ENCODE measurements at regions not wholly inside any gene's neighbourhood (a gene's known extent, or its start where the extent isn't known, plus 50 kb on each side); places are given as distances from the start of the nearest gene placed in this dataset.

- 59% methylated on average over 3 of the region's 3 CpGs for WGBS (ENCODE audit: insufficient coverage, low lambda C conversion rate)
- no peak overlapping the region for H3K4me3 ChIP-seq (ENCODE audit: low read length)
- no peak for DNase-seq
Observed at GRCh38 chr6:93081901-93082300, 337.5 kb downstream of the EPHA7 start.

DNA sequence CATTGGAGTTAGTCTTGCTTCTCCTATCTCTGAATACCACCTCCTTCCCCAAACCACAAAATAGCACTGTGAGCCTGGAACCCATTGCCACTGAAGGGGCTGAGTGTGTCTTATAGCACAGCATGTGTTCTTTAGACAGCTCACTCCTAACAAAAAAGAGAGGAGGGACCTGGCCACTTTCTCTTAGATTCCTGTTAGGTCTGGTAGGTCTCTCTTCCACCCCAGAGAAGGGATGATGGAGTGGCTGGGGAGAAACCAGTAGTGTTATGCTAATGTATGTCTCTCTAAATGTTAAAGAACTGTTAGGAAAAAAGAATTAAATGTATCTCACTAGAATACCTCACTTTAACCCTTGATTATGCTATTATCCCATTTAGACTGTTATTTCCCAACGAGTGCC lies 340.3 kb downstream of the EPHA7 start:
- H3K4me3 ChIP-seq (ENCODE audit: low read length), result no peak overlapping the region
- no peaks in the 10 kb centered on the region for H3K27me3 ChIP-seq (ENCODE audit: control insufficient read depth, insufficient read depth, low read length)
- no peaks in the 10 kb centered on the region for H3K4me1 ChIP-seq (ENCODE audit: control insufficient read depth, insufficient read depth, low read length)
- no peaks in the 10 kb centered on the region for H3K36me3 ChIP-seq (ENCODE audit: control insufficient read depth, insufficient read depth, low read length)
- DNase-seq, result no peak
- H3K27ac ChIP-seq (ENCODE audit: low read length), result no peak overlapping the region
- no CpG with 5 or more reads among the region's 1 CpG for WGBS (ENCODE audit: insufficient coverage, low lambda C conversion rate)
- H3K9me3 ChIP-seq (ENCODE audit: control insufficient read depth, low read depth, low read length), result no peaks in the 10 kb centered on the region

More at GRCh38 chr6:93081901-93082300, 337.5 kb downstream of the EPHA7 start:
- H3K27ac ChIP-seq (ENCODE audit: low read length), result no peak overlapping the region
- H3K36me3 ChIP-seq (ENCODE audit: control insufficient read depth, insufficient read depth, low read length), result no peaks in the 10 kb centered on the region
- H3K9me3 ChIP-seq (ENCODE audit: control insufficient read depth, low read depth, low read length), result no peaks in the 10 kb centered on the region
- H3K4me1 ChIP-seq (ENCODE audit: control insufficient read depth, insufficient read depth, low read length), result no peaks in the 10 kb centered on the region
- H3K27me3 ChIP-seq (ENCODE audit: control insufficient read depth, insufficient read depth, low read length), result no peaks in the 10 kb centered on the region

DNA sequence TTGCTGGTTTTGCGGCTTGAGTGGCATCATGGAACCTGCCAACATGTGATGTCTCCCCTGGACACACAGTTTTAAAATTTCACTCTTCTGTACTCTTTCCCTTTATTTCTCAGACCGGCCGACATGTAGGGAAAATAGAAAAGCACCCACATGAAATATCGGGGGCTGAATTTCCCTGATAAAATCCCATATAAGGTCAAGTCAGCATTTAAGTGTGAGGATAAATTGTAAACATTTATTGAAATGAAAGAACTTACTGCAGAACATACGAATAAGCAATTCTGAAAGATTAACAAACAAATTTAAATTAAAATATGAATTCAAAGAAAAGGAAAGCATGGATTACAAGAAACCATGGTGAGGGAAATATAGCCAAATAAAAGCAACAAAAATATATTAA lies 345.5 kb downstream of the EPHA7 start:
- DNase-seq, result no peak
- 100% methylated on average over 2 of the region's 5 CpGs for WGBS (ENCODE audit: insufficient coverage, low lambda C conversion rate)

DNA sequence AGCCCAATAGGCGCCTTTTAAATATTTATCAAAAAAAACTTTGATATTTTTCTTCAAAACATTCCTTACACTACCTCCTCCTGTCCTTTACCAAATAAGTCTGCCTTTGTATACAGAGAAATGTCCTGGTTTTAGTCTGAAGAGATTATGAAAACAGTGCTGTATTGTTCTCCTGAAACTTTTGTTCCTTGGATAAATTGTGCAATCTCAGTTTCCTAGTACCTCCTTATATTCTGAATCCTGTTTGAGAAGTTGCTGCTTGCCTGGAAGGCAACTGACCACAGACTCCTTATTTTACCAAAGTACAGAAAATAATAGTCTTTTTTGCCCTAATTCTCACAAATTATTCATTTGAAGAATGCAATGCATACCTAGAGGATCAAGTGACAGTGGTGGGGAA lies 349.5 kb downstream of the EPHA7 start:
- Histone ChIP-seq H3K27me3 (ENCODE audit: control insufficient read depth, insufficient read depth, low read length) (no peaks in the 10 kb centered on the region), H3K4me3 (ENCODE audit: low read length) (no peak overlapping the region), H3K9me3 (ENCODE audit: control insufficient read depth, low read depth, low read length) (no peaks in the 10 kb centered on the region), H3K27ac (ENCODE audit: low read length) (no peak overlapping the region), H3K36me3 (ENCODE audit: control insufficient read depth, insufficient read depth, low read length) (no peaks in the 10 kb centered on the region), H3K4me1 (ENCODE audit: control insufficient read depth, insufficient read depth, low read length) (no peaks in the 10 kb centered on the region)
- no CpG with 5 or more reads among the region's 1 CpG for WGBS (ENCODE audit: insufficient coverage, low lambda C conversion rate)
- DNase-seq, result no peak

More for the DNA sequence above, 345.5 kb downstream of the EPHA7 start:
- H3K36me3 ChIP-seq (ENCODE audit: control insufficient read depth, insufficient read depth, low read length), result no peaks in the 10 kb centered on the region
- no peaks in the 10 kb centered on the region for H3K9me3 ChIP-seq (ENCODE audit: control insufficient read depth, low read depth, low read length)
- H3K27me3 ChIP-seq (ENCODE audit: control insufficient read depth, insufficient read depth, low read length), result no peaks in the 10 kb centered on the region
- no peak overlapping the region for H3K27ac ChIP-seq (ENCODE audit: low read length)
- no peak overlapping the region for H3K4me3 ChIP-seq (ENCODE audit: low read length)
- no peaks in the 10 kb centered on the region for H3K4me1 ChIP-seq (ENCODE audit: control insufficient read depth, insufficient read depth, low read length)

DNA sequence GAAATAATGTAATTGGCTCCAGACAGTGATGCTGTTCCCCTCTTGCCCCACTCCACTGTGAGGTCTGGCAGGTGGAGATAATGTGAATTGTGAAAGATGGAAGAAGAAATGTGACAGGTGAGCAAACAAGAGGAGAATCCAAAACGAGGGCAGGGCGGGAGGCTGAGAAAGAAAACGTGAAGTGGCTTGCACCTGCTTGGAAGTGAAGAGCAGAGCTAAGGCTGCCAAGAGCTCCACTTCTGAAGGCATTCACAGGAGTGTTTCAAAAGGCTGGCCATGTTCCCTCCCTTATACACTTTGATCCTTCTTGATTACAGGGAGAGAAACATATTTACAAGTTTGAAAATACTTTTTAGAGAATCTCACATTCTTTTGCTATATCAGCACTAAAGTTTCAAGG lies 359.4 kb downstream of the EPHA7 start:
- H3K36me3 ChIP-seq (ENCODE audit: control insufficient read depth, insufficient read depth, low read length), result no peaks in the 10 kb centered on the region
- no peaks in the 10 kb centered on the region for H3K27me3 ChIP-seq (ENCODE audit: control insufficient read depth, insufficient read depth, low read length)
- WGBS (ENCODE audit: insufficient coverage, low lambda C conversion rate), result no CpG with 5 or more reads among the region's 3 CpGs
- H3K4me1 ChIP-seq (ENCODE audit: control insufficient read depth, insufficient read depth, low read length), result no peaks in the 10 kb centered on the region
- H3K27ac ChIP-seq (ENCODE audit: low read length), result no peak overlapping the region
- no peaks in the 10 kb centered on the region for H3K9me3 ChIP-seq (ENCODE audit: control insufficient read depth, low read depth, low read length)
- no peak overlapping the region for H3K4me3 ChIP-seq (ENCODE audit: low read length)
- no peak for DNase-seq

GRCh38 chr6:93057584-93057983 lies 361.8 kb downstream of the EPHA7 start:
- no peak for DNase-seq
- Histone ChIP-seq H3K9me3 (ENCODE audit: control insufficient read depth, low read depth, low read length) (no peaks in the 10 kb centered on the region), H3K27me3 (ENCODE audit: control insufficient read depth, insufficient read depth, low read length) (no peaks in the 10 kb centered on the region), H3K36me3 (ENCODE audit: control insufficient read depth, insufficient read depth, low read length) (no peaks in the 10 kb centered on the region), H3K4me1 (ENCODE audit: control insufficient read depth, insufficient read depth, low read length) (no peaks in the 10 kb centered on the region), H3K4me3 (ENCODE audit: low read length) (no peak overlapping the region), H3K27ac (ENCODE audit: low read length) (no peak overlapping the region)

DNA sequence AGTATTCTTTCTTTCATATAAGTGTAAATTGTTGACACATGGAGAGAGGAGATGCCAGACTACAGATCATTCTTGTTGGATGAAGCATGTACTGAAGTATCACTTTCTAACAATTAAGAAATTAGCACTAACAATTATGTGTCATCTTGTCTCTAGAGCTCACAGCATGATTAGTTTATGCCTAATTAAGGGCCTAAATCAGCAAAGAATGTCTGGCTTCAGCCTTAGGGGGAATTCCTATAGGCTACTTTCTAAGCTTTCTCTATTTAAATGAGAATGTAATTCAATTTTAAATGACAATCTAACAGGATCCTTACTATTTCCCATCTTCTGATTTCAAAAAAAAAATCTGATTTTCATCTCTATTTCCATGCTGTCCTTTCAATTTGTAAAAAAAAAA lies 371.0 kb downstream of the EPHA7 start:
- no peak overlapping the region for H3K27ac ChIP-seq (ENCODE audit: low read length)
- H3K27me3 ChIP-seq (ENCODE audit: control insufficient read depth, insufficient read depth, low read length), result no peaks in the 10 kb centered on the region
- no peaks in the 10 kb centered on the region for H3K36me3 ChIP-seq (ENCODE audit: control insufficient read depth, insufficient read depth, low read length)
- no peaks in the 10 kb centered on the region for H3K9me3 ChIP-seq (ENCODE audit: control insufficient read depth, low read depth, low read length)
- H3K4me1 ChIP-seq (ENCODE audit: control insufficient read depth, insufficient read depth, low read length), result no peaks in the 10 kb centered on the region
- DNase-seq, result no peak
- no peak overlapping the region for H3K4me3 ChIP-seq (ENCODE audit: low read length)

- H3K4me1 ChIP-seq (ENCODE audit: control insufficient read depth, insufficient read depth, low read length), result no peaks in the 10 kb centered on the region
- H3K36me3 ChIP-seq (ENCODE audit: control insufficient read depth, insufficient read depth, low read length), result no peaks in the 10 kb centered on the region
- no peak for DNase-seq
- no peak overlapping the region for H3K27ac ChIP-seq (ENCODE audit: low read length)
- no CpG with 5 or more reads among the region's 3 CpGs for WGBS (ENCODE audit: insufficient coverage, low lambda C conversion rate)
- no peaks in the 10 kb centered on the region for H3K9me3 ChIP-seq (ENCODE audit: control insufficient read depth, low read depth, low read length)
- H3K27me3 ChIP-seq (ENCODE audit: control insufficient read depth, insufficient read depth, low read length), result no peaks in the 10 kb centered on the region
- H3K4me3 ChIP-seq (ENCODE audit: low read length), result no peak overlapping the region
Observed at GRCh38 chr6:93047033-93047432, 372.3 kb downstream of the EPHA7 start.

GRCh38 chr6:93045156-93045555 lies 374.2 kb downstream of the EPHA7 start:
- no CpG with 5 or more reads among the region's 1 CpG for WGBS (ENCODE audit: insufficient coverage, low lambda C conversion rate)
- H3K27ac ChIP-seq (ENCODE audit: low read length), result no peak overlapping the region
- H3K4me1 ChIP-seq (ENCODE audit: control insufficient read depth, insufficient read depth, low read length), result no peaks in the 10 kb centered on the region
- no peaks in the 10 kb centered on the region for H3K9me3 ChIP-seq (ENCODE audit: control insufficient read depth, low read depth, low read length)
- DNase-seq, result no peak
- H3K27me3 ChIP-seq (ENCODE audit: control insufficient read depth, insufficient read depth, low read length), result no peaks in the 10 kb centered on the region
- no peaks in the 10 kb centered on the region for H3K36me3 ChIP-seq (ENCODE audit: control insufficient read depth, insufficient read depth, low read length)
- no peak overlapping the region for H3K4me3 ChIP-seq (ENCODE audit: low read length)

GRCh38 chr6:93040375-93040774 lies 379.0 kb downstream of the EPHA7 start:
- Histone ChIP-seq H3K27ac (ENCODE audit: low read length) (no peak overlapping the region), H3K27me3 (ENCODE audit: control insufficient read depth, insufficient read depth, low read length) (no peaks in the 10 kb centered on the region), H3K36me3 (ENCODE audit: control insufficient read depth, insufficient read depth, low read length) (no peaks in the 10 kb centered on the region), H3K4me3 (ENCODE audit: low read length) (no peak overlapping the region), H3K9me3 (ENCODE audit: control insufficient read depth, low read depth, low read length) (peaks cover 4% of the 10 kb centered on the region), H3K4me1 (ENCODE audit: control insufficient read depth, insufficient read depth, low read length) (no peaks in the 10 kb centered on the region)
- no peak for DNase-seq
- WGBS (ENCODE audit: insufficient coverage, low lambda C conversion rate), result 94% methylated on average over 2 of the region's 4 CpGs

DNA sequence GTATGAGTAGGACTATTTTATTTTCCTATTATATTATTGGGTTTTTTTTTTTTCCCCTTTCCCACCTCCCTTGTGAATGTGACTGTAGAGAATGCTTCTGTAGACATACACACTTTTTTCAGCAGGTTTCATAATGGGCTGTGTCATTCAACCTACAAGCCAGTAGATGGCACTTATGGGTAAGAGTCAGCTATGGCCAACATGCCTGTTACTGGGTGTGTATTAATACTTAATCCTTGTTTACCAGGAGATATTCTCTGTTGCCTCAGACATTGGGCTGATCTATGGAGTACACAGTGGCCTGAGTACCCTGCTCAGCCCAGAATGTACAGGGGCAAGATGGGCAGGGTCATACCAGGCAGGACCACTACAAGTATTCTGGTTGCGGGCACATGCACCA lies 382.5 kb downstream of the EPHA7 start:
- WGBS (ENCODE audit: insufficient coverage, low lambda C conversion rate), result no CpG with 5 or more reads among the region's 1 CpG
- Histone ChIP-seq H3K4me3 (ENCODE audit: low read length) (no peak overlapping the region), H3K9me3 (ENCODE audit: control insufficient read depth, low read depth, low read length) (peaks cover 4% of the 10 kb centered on the region), H3K27me3 (ENCODE audit: control insufficient read depth, insufficient read depth, low read length) (no peaks in the 10 kb centered on the region), H3K27ac (ENCODE audit: low read length) (no peak overlapping the region), H3K4me1 (ENCODE audit: control insufficient read depth, insufficient read depth, low read length) (no peaks in the 10 kb centered on the region), H3K36me3 (ENCODE audit: control insufficient read depth, insufficient read depth, low read length) (no peaks in the 10 kb centered on the region)
- no peak for DNase-seq

Measured in large intestine (tissue), 3 donors.